Panc1 (cell line): ENCODE measurements at regions not wholly inside any gene's neighbourhood (a gene's known extent, or its start where the extent isn't known, plus 50 kb on each side); places are given as distances from the start of the nearest gene placed in this dataset.
A peak's percentile ranks its signal among the peaks of the same experiment; 100 is the strongest.

Experiments
- ATAC-seq: fragments of 200-7000 bp; cut with Tn5 transposase; 2 replicates; pipeline ENCODE4 v1.9.1; 2020; ENCODE audit warnings: mild to moderate bottlenecking, moderate library complexity
- BruUV-seq: library from RNA; stranded (reverse); fragments of 400-500 nt; replicated peaks from 2 replicates; lab custom pipeline; 2021; lab: Mats Ljungman, UMichigan
- CTCF ChIA-PET: fragments of 300-600 bp; sonication (Branson Sonifier 250); formaldehyde crosslinking; loops from one replicate; lab custom pipeline; 2022; ENCODE audit warnings: antibody characterized with exemption; lab: Charles Lee
- POLR2A ChIA-PET: fragments of 300-600 bp; sonication (Branson Sonifier 250); formaldehyde crosslinking; loops from one replicate; lab custom pipeline; 2022; ENCODE audit warnings: antibody characterized with exemption; lab: Charles Lee
- DNase-seq: peaks from one replicate; pipeline ENCODE4 v3.0.0-alpha.2; 2010; ENCODE audit warnings: low read depth, low spot score
- H3K27ac ChIP-seq: 2 replicates; pipeline ENCODE4 v1.5.1; 2011; ENCODE audit warnings: mild to moderate bottlenecking, low read length, inconsistent platforms
- H3K27me3 ChIP-seq: fragments of 200-500 bp; sonication (Bioruptor generic); 2 replicates; pipeline ENCODE4 v1.6.0; 2014; ENCODE audit warnings: low read length, inconsistent platforms; ENCODE audit not compliant: control insufficient read depth, insufficient read depth
- H3K36me3 ChIP-seq: fragments of 200-500 bp; sonication (Bioruptor generic); 2 replicates; pipeline ENCODE4 v1.5.1; 2014; ENCODE audit warnings: inconsistent platforms, mild to moderate bottlenecking, low read length, moderate library complexity; ENCODE audit not compliant: control insufficient read depth, insufficient read depth
- H3K4me1 ChIP-seq: 2 replicates; pipeline ENCODE4 v1.5.1; 2011; ENCODE audit warnings: inconsistent platforms, mild to moderate bottlenecking, low read length, moderate library complexity; ENCODE audit not compliant: control insufficient read depth, insufficient read depth
- H3K4me3 ChIP-seq, 2 experiments: 2 replicates each; pipeline ENCODE4 v1.5.1; 2011 to 2012; ENCODE audit warnings: low read depth in 2 of 2, low read length in 2 of 2, mild to moderate bottlenecking in 2 of 2, inconsistent platforms in 1 of 2, moderate library complexity in 1 of 2
- H3K9me3 ChIP-seq: fragments of 200-500 bp; sonication (Bioruptor generic); 2 replicates; pipeline ENCODE4 v1.5.1; 2014; ENCODE audit warnings: low read depth, mild to moderate bottlenecking, inconsistent platforms, low read length, moderate library complexity; ENCODE audit not compliant: control insufficient read depth, insufficient read depth
- TCF7L2 ChIP-seq: IDR thresholded peaks from 2 replicates; pipeline ENCODE4 v1.6.1; 2011; ENCODE audit warnings: mild to moderate bottlenecking, low read depth, low read length, inconsistent platforms
- in situ Hi-C: cut with HindIII; loops from 2 replicates; pipeline ENCODE4 v1.10.0; 2016; ENCODE audit warnings: low sequenced_read_pairs, low pct_unique_long_range_greater_than_20kb
- intact Hi-C: fragments of 100-400 bp; cut with micrococcal nuclease; formaldehyde crosslinking; loops from one replicate; pipeline ENCODE4 v1.10.0; 2022; ENCODE audit not compliant: unreplicated experiment
- TF ChIP-seq, protein P1 (sequence below): fragments of 450-650 bp; IDR thresholded peaks from 2 replicates; pipeline ENCODE4 v1.5.1; 2017; ENCODE audit warnings: mild to moderate bottlenecking
- TF ChIP-seq, protein P2 (sequence below), 2 experiments: IDR thresholded peaks; 2 replicates each; pipeline ENCODE4 v1.6.1; 2011 to 2012; ENCODE audit warnings: low read depth in 2 of 2, control low read depth in 1 of 2, low read length in 1 of 2, mild to moderate bottlenecking in 1 of 2, moderate library complexity in 1 of 2; ENCODE audit not compliant: insufficient read depth in 1 of 2

DNA sequence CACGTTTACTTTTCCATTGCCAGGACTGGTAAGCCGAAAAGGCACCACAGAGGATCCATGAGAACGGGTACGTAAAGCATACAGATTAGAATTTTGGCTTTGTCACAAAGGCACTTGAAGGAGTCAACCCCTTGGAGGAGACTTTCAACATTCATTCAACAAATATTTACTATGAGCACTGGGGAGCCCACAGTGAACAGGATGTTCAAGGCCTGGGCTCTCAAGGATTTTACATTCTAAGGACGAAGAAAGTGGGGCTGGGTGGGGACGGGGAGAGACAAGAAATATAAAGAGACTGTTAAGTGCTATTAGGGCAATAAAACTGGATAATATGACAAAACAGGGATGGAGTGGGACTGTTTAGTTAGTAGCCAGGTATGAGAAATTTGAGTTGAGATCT lies 66.0 kb downstream of the KLF4 start:
- in situ Hi-C loops = no loop called here
- no TSS peak for BruUV-seq
- DNase-seq = no peak
- Histone ChIP-seq H3K36me3 (no peaks in the 10 kb centered on the region), H3K4me1 (no peaks in the 10 kb centered on the region; the same call in 1 of the 2 replicates), H3K9me3 (no peaks in the 10 kb centered on the region), H3K27me3 (no peaks in the 10 kb centered on the region), H3K4me3 (no peak overlapping the region), H3K27ac (no peak overlapping the region)
- no peak for ATAC-seq
- ChIA-PET POLR2A (interaction anchor here (0.7 kb wide), 1 partner anchor 476 kb away, joined by 3 read pairs; no protein-coding TSS in a partner anchor), CTCF (interaction anchor here (0.7 kb wide), 1 partner anchor 224 kb away, joined by 3 read pairs; no protein-coding TSS in a partner anchor)
- no peak for TF ChIP-seq TCF7L2
- TF ChIP-seq, protein P1, sequence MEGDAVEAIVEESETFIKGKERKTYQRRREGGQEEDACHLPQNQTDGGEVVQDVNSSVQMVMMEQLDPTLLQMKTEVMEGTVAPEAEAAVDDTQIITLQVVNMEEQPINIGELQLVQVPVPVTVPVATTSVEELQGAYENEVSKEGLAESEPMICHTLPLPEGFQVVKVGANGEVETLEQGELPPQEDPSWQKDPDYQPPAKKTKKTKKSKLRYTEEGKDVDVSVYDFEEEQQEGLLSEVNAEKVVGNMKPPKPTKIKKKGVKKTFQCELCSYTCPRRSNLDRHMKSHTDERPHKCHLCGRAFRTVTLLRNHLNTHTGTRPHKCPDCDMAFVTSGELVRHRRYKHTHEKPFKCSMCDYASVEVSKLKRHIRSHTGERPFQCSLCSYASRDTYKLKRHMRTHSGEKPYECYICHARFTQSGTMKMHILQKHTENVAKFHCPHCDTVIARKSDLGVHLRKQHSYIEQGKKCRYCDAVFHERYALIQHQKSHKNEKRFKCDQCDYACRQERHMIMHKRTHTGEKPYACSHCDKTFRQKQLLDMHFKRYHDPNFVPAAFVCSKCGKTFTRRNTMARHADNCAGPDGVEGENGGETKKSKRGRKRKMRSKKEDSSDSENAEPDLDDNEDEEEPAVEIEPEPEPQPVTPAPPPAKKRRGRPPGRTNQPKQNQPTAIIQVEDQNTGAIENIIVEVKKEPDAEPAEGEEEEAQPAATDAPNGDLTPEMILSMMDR = no peak
- TF ChIP-seq, protein P2, sequence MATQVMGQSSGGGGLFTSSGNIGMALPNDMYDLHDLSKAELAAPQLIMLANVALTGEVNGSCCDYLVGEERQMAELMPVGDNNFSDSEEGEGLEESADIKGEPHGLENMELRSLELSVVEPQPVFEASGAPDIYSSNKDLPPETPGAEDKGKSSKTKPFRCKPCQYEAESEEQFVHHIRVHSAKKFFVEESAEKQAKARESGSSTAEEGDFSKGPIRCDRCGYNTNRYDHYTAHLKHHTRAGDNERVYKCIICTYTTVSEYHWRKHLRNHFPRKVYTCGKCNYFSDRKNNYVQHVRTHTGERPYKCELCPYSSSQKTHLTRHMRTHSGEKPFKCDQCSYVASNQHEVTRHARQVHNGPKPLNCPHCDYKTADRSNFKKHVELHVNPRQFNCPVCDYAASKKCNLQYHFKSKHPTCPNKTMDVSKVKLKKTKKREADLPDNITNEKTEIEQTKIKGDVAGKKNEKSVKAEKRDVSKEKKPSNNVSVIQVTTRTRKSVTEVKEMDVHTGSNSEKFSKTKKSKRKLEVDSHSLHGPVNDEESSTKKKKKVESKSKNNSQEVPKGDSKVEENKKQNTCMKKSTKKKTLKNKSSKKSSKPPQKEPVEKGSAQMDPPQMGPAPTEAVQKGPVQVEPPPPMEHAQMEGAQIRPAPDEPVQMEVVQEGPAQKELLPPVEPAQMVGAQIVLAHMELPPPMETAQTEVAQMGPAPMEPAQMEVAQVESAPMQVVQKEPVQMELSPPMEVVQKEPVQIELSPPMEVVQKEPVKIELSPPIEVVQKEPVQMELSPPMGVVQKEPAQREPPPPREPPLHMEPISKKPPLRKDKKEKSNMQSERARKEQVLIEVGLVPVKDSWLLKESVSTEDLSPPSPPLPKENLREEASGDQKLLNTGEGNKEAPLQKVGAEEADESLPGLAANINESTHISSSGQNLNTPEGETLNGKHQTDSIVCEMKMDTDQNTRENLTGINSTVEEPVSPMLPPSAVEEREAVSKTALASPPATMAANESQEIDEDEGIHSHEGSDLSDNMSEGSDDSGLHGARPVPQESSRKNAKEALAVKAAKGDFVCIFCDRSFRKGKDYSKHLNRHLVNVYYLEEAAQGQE (IDR thresholded peaks at IDR 0.05; ENCODE audit: insufficient read depth in 1 of 2, low read depth in 2 of 2, low read length in 1 of 2) = no peak
- intact Hi-C loops = loop anchor here (10.0 kb wide), 1 partner anchor 61 kb away; the partner anchor contains the start of gene KLF4

DNA sequence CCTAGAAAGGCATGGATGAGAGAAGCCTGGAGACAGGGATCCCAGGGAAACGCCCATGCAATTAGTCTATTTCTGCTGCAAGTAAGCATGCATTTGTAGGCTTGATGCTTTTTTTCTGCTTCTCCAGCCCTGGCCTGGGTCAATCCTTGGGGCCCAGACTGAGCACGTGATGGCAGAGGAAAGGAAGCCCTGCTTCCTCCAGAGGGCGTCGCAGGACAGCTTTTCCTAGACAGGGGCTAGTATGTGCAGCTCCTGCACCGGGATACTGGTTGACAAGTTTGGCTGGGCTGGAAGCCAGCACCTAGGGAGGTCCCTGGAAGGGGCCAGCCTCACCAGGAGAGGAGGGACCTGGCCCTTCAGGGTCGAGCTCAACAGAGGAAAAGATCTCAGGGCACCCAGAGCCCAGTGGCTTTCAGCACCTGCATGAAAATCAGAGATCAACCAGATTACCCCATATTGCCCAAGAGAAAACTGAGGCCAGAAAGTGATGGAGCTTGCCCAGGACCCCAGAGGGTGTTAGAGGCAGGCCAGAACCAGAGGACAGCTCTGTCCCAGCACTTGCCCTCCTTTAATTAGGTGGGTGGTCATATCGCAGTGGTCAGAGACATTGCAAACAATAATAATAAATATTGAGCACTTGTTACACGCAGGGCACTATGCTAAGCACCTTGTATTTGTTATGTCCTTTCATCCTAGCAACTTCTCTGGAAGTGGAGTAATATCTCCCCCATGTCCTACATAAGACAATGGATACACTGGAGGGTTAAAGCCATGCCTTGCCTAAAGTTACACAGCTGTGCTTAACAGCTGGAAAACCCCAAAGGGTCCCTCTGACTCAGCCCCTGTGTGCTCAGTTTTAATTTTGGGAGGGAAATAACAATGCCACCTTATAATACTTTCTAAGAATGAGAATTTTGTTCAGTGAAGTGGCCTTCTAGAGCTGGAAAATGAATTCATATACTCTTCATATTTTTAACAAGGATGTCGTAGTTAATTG lies 67.1 kb downstream of the KLF4 start:
- Histone ChIP-seq H3K36me3 (no peaks in the 10 kb centered on the region), H3K4me3 (no peak overlapping the region), H3K27me3 (no peaks in the 10 kb centered on the region), H3K27ac (no peak overlapping the region), H3K9me3 (no peaks in the 10 kb centered on the region), H3K4me1 (no peaks in the 10 kb centered on the region; the same call in 1 of the 2 replicates)
- CTCF ChIA-PET = interaction anchor here (0.9 kb wide), 1 partner anchor 183 kb away, joined by 3 read pairs; no protein-coding TSS in a partner anchor
- no TSS peak for BruUV-seq
- in situ Hi-C loops = no loop called here
- DNase-seq (no peak), ATAC-seq (peak; percentile 87)
- intact Hi-C loops = loop anchor here (10.0 kb wide), 1 partner anchor 62 kb away; the partner anchor contains the start of gene KLF4
- POLR2A ChIA-PET = no interaction called here
- TF ChIP-seq, protein P1 = peak; percentile 64
- TF ChIP-seq TCF7L2 = no peak
